ENCODE measurements at regions not wholly inside any gene's neighbourhood (a gene's known extent, or its start where the extent isn't known, plus 50 kb on each side); places are given as distances from the start of the nearest gene placed in this dataset.
"Not testable (repeated sequence)": the region's sequence is repeated elsewhere in the genome, so short reads cannot be mapped to it uniquely, and the experiment has no call there.

GRCh38 chr9:96058218-96058617 lies 182.7 kb downstream of the ERCC6L2 start:
- no peak overlapping the region for H3K27ac Mint-ChIP-seq
- no peak overlapping the region for H3K4me3 Mint-ChIP-seq
- H3K27me3 Mint-ChIP-seq (ENCODE audit: insufficient read depth), result peaks cover 15% of the 10 kb centered on the region
- peaks cover 10% of the 10 kb centered on the region; the same call in 1 of the 2 replicates for H3K4me1 Mint-ChIP-seq (ENCODE audit: low read depth)
- H3K36me3 Mint-ChIP-seq (ENCODE audit: low read depth), result no peaks in the 10 kb centered on the region
- no peak for DNase-seq
- no peak for TF ChIP-seq CTCF (IDR thresholded peaks at IDR 0.05)
- H3K9me3 Mint-ChIP-seq, result no peaks in the 10 kb centered on the region; the same call in 1 of the 2 replicates

GRCh38 chr9:96057155-96057554 lies 181.7 kb downstream of the ERCC6L2 start:
- TF ChIP-seq CTCF (IDR thresholded peaks at IDR 0.05), result no peak
- H3K4me3 Mint-ChIP-seq, result no peak overlapping the region
- no peaks in the 10 kb centered on the region; the same call in 1 of the 2 replicates for H3K9me3 Mint-ChIP-seq
- no peak overlapping the region for H3K27ac Mint-ChIP-seq
- no peak for DNase-seq
- H3K4me1 Mint-ChIP-seq (ENCODE audit: low read depth), result peaks cover 10% of the 10 kb centered on the region; the same call in 1 of the 2 replicates
- H3K27me3 Mint-ChIP-seq (ENCODE audit: insufficient read depth), result peaks cover 17% of the 10 kb centered on the region
- H3K36me3 Mint-ChIP-seq (ENCODE audit: low read depth), result no peaks in the 10 kb centered on the region

- DNase-seq, result no peak
- Mint-ChIP-seq H3K9me3 (peaks cover 4% of the 10 kb centered on the region), H3K4me3 (no peak overlapping the region), H3K27ac (no peak overlapping the region), H3K4me1 (ENCODE audit: low read depth) (peaks cover 2% of the 10 kb centered on the region; the same call in 1 of the 2 replicates), H3K36me3 (ENCODE audit: low read depth) (no peaks in the 10 kb centered on the region), H3K27me3 (ENCODE audit: insufficient read depth) (peaks cover 15% of the 10 kb centered on the region)
- no peak for TF ChIP-seq CTCF (IDR thresholded peaks at IDR 0.05)
Measured at GRCh38 chr9:96056226-96056625, 180.7 kb downstream of the ERCC6L2 start.

- H3K9me3 Mint-ChIP-seq; H3K4me1 Mint-ChIP-seq (ENCODE audit: low read depth); H3K36me3 Mint-ChIP-seq (ENCODE audit: low read depth); H3K4me3 Mint-ChIP-seq; DNase-seq; H3K27ac Mint-ChIP-seq: not testable (repeated sequence)
- H3K27me3 Mint-ChIP-seq (ENCODE audit: insufficient read depth), result peaks cover 17% of the 10 kb centered on the region
Measured at GRCh38 chr9:96054248-96054647, 178.8 kb downstream of the ERCC6L2 start.

- Mint-ChIP-seq H3K36me3 (ENCODE audit: low read depth) (no peaks in the 10 kb centered on the region), H3K27ac (no peak overlapping the region), H3K4me3 (no peak overlapping the region), H3K9me3 (peaks cover 10% of the 10 kb centered on the region), H3K4me1 (ENCODE audit: low read depth) (no peaks in the 10 kb centered on the region), H3K27me3 (ENCODE audit: insufficient read depth) (peaks cover 17% of the 10 kb centered on the region)
- DNase-seq, result no peak
- TF ChIP-seq CTCF (IDR thresholded peaks at IDR 0.05), result no peak
Measured at GRCh38 chr9:96052686-96053085, 177.2 kb downstream of the ERCC6L2 start.

GRCh38 chr9:96051423-96051822 lies 175.9 kb downstream of the ERCC6L2 start:
- Mint-ChIP-seq H3K36me3 (ENCODE audit: low read depth) (no peaks in the 10 kb centered on the region), H3K27me3 (ENCODE audit: insufficient read depth) (peaks cover 26% of the 10 kb centered on the region), H3K4me3 (no peak overlapping the region), H3K4me1 (ENCODE audit: low read depth) (no peaks in the 10 kb centered on the region), H3K27ac (no peak overlapping the region), H3K9me3 (peaks cover 10% of the 10 kb centered on the region)
- DNase-seq, result no peak
- TF ChIP-seq CTCF (IDR thresholded peaks at IDR 0.05), result no peak
